Neuronal stem cell (in vitro differentiated cells): ENCODE measurements at regions not wholly inside any gene's neighbourhood (a gene's known extent, or its start where the extent isn't known, plus 50 kb on each side); places are given as distances from the start of the nearest gene placed in this dataset.

ENCODE experiments used
- DNase-seq: peaks from one replicate; pipeline ENCODE4 v3.0.0-alpha.2; 2013; ENCODE audit warnings: low spot score
- H2AFZ ChIP-seq: one replicate; pipeline ENCODE4 v1.6.1; 2013; ENCODE audit warnings: mild to moderate bottlenecking, low read length, inconsistent platforms
- H2AK5ac ChIP-seq: 2 replicates; pipeline ENCODE4 v1.6.1; 2013; ENCODE audit warnings: low read depth, mild to moderate bottlenecking, inconsistent platforms, low read length, moderate library complexity, mixed read lengths
- H2BK120ac ChIP-seq: 2 replicates; pipeline ENCODE4 v1.6.1; 2013; ENCODE audit warnings: low read depth, mild to moderate bottlenecking, inconsistent platforms, low read length, moderate library complexity, mixed read lengths
- H2BK12ac ChIP-seq: one replicate; pipeline ENCODE4 v1.6.1; 2013; ENCODE audit warnings: low read length, inconsistent platforms
- H2BK15ac ChIP-seq: 2 replicates; pipeline ENCODE4 v1.6.1; 2013; ENCODE audit warnings: mild to moderate bottlenecking, low read length, inconsistent platforms, mixed read lengths
- H2BK5ac ChIP-seq: one replicate; pipeline ENCODE4 v1.6.1; 2013; ENCODE audit warnings: inconsistent platforms, mild to moderate bottlenecking, low read length, moderate library complexity
- H3K14ac ChIP-seq: one replicate; pipeline ENCODE4 v1.6.1; 2013; ENCODE audit warnings: low read length, inconsistent platforms
- H3K18ac ChIP-seq: 2 replicates; pipeline ENCODE4 v1.6.1; 2013; ENCODE audit warnings: low read length, inconsistent platforms
- H3K23ac ChIP-seq: 2 replicates; pipeline ENCODE4 v1.6.1; 2013; ENCODE audit warnings: low read depth, mild to moderate bottlenecking, mixed read lengths, low read length, inconsistent platforms; ENCODE audit not compliant: poor library complexity
- H3K27ac ChIP-seq: replicated peaks from 3 replicates; pipeline ENCODE4 v1.5.1; 2013; ENCODE audit warnings: low read length, inconsistent platforms
- H3K27me3 ChIP-seq, 3 experiments: 2 replicates each; pipeline ENCODE4 v1.6.1; 2013; ENCODE audit warnings: low read length in 3 of 3, mild to moderate bottlenecking in 2 of 3, inconsistent platforms in 1 of 3, low read depth in 1 of 3, mixed read lengths in 1 of 3, moderate library complexity in 1 of 3; ENCODE audit not compliant: control insufficient read depth in 3 of 3, insufficient read depth in 3 of 3
- H3K36me3 ChIP-seq, 2 donors: replicated peaks in 1 of 2; 2 replicates each; pipeline ENCODE4 v1.6.1; 2013; ENCODE audit warnings: low read length in 2 of 2; ENCODE audit not compliant: control insufficient read depth in 2 of 2, insufficient read depth in 2 of 2
- H3K4ac ChIP-seq: 2 replicates; pipeline ENCODE4 v1.6.1; 2013; ENCODE audit warnings: inconsistent platforms, mild to moderate bottlenecking, low read length, moderate library complexity
- H3K4me1 ChIP-seq, 2 donors: 1 replicate in 1 of 2; 2 replicates in 1 of 2; pipeline ENCODE4 v1.6.1; 2013; ENCODE audit warnings: low read length in 2 of 2, low read depth in 1 of 2; ENCODE audit not compliant: control insufficient read depth in 2 of 2, insufficient read depth in 1 of 2
- H3K4me2 ChIP-seq: one replicate; pipeline ENCODE4 v1.6.1; 2013; ENCODE audit warnings: mild to moderate bottlenecking, low read length, inconsistent platforms; ENCODE audit not compliant: insufficient read depth, poor library complexity, severe bottlenecking
- H3K4me3 ChIP-seq, 2 donors: 2 replicates each; pipeline ENCODE4 v1.5.1; 2013; ENCODE audit warnings: low read length in 2 of 2, mild to moderate bottlenecking in 2 of 2, inconsistent platforms in 1 of 2, moderate library complexity in 1 of 2
- H3K79me1 ChIP-seq: one replicate; pipeline ENCODE4 v1.6.1; 2013; ENCODE audit warnings: low read depth, mild to moderate bottlenecking, inconsistent platforms, low read length, moderate library complexity
- H3K9ac ChIP-seq: one replicate; pipeline ENCODE4 v1.6.1; 2013; ENCODE audit warnings: mild to moderate bottlenecking, low read depth, low read length, inconsistent platforms; ENCODE audit not compliant: poor library complexity
- H3K9me3 ChIP-seq, 2 donors: replicated peaks in 1 of 2; 2 replicates each; pipeline versions ENCODE3 to v1.6.1; 2013; ENCODE audit warnings: low read length in 2 of 2, mild to moderate bottlenecking in 2 of 2, inconsistent platforms in 1 of 2, low read depth in 1 of 2, mixed read lengths in 1 of 2, moderate library complexity in 1 of 2; ENCODE audit not compliant: control insufficient read depth in 2 of 2, insufficient read depth in 1 of 2
- H4K8ac ChIP-seq: one replicate; pipeline ENCODE4 v1.6.1; 2013; ENCODE audit warnings: low read depth, mild to moderate bottlenecking, inconsistent platforms, low read length, moderate library complexity
- H4K91ac ChIP-seq: one replicate; pipeline ENCODE4 v1.6.1; 2013; ENCODE audit warnings: low read length, low read depth, mild to moderate bottlenecking, inconsistent platforms; ENCODE audit not compliant: poor library complexity
- WGBS, 2 donors: extraction: QIAGEN DNeasy Blood & Tissue Kit; methylation state at CpG; one replicate each; pipeline ENCODE4 v1.1.7; 2013; ENCODE audit warnings: missing lambda C conversion rate in 2 of 2, mixed read lengths in 1 of 2; ENCODE audit not compliant: insufficient read length in 2 of 2, insufficient replicate concordance in 1 of 2; ENCODE audit errors: extremely low coverage in 2 of 2; 5-methylcytosine and 5-hydroxymethylcytosine counted together

DNA sequence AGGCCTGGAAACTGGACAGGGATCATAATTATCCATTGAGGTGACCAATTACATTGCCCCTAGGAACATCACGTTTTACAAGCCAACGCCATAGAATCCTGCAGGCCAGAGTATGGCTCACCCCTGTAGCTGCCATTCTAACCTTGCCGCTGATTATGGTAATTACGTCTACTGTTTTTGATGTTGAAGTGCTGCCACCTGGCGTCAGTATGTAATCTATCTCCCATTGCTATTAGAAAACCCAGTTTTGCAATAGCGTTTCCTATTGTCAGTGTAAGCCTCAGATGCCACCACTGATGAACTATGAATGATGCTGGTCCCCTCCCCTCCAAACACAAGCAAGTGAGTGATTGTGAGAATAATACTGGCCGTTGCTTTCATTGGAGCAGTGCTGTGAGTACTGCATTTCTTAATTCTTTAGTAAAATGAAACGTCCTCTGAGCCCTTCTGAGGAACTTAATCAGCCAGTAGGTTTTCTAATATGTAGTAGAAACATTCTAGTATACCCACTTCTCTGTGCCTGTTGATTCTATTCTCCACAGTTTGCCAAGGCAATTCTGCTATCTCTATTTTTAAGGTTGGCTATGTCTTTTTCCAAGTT lies 100.5 kb upstream of the NMUR2 start:
- Histone ChIP-seq H3K9me3 (no peaks in the 10 kb centered on the region), H3K18ac (no peak overlapping the region), H2AFZ (no peak overlapping the region), H3K36me3 (no peaks in the 10 kb centered on the region), H3K9ac (no peak overlapping the region), H2BK5ac (no peak overlapping the region), H2BK15ac (no peak overlapping the region), H2BK12ac (no peak overlapping the region), H2AK5ac (no peak overlapping the region), H2BK120ac (no peak overlapping the region), H4K8ac (no peak overlapping the region), H3K4ac (no peak overlapping the region), H3K79me1 (no peaks in the 10 kb centered on the region), H4K91ac (no peak overlapping the region), H3K14ac (no peak overlapping the region), H3K27me3 (peaks cover 0 to under 1% (median 0%) of the 10 kb centered on the region in 3 experiments), H3K4me3 (no peak overlapping the region), H3K4me2 (no peak overlapping the region), H3K4me1 (no peaks in the 10 kb centered on the region), H3K27ac (no peak overlapping the region), H3K23ac (no peak overlapping the region)
- peak; percentile 56 for DNase-seq
- WGBS, 2 donors: no CpG with 5 or more reads among the region's 8 CpGs

DNA sequence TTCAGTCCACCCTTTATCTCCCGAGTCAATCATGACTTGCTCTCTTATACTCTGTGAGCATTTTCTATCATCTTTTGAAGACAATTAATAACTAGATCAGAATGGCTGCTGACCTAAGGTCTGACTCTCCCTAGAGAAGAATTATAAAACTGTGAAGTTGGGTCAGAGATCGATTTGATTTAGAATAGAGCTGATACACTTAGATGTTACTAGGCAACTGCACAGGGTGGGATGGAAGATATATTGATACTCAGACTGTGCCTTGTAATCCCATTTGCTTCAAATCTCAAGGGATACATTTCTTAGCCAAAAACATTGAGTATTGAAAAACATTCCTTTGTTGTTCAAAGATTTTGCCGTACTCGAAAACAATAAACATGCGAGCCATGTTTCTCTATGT lies 106.0 kb upstream of the NMUR2 start:
- H3K4me2 ChIP-seq: no peak overlapping the region
- H2BK5ac ChIP-seq: no peak overlapping the region
- H3K9ac ChIP-seq: no peak overlapping the region
- H3K18ac ChIP-seq: no peak overlapping the region
- WGBS, 2 donors: no CpG with 5 or more reads among the region's 5 CpGs
- no peak for DNase-seq
- H2BK120ac ChIP-seq: no peak overlapping the region
- H3K4me3 ChIP-seq: no peak overlapping the region
- no peaks in the 10 kb centered on the region for H3K4me1 ChIP-seq
- no peak overlapping the region for H2BK15ac ChIP-seq
- no peak overlapping the region for H3K14ac ChIP-seq
- no peak overlapping the region for H3K4ac ChIP-seq
- H3K27me3 ChIP-seq: peaks cover 0 to 3% (median 0%) of the 10 kb centered on the region in 3 experiments
- H3K36me3 ChIP-seq: no peaks in the 10 kb centered on the region
- no peak overlapping the region for H2BK12ac ChIP-seq
- H4K8ac ChIP-seq: no peak overlapping the region
- no peak overlapping the region for H4K91ac ChIP-seq
- no peaks in the 10 kb centered on the region for H3K9me3 ChIP-seq
- H3K79me1 ChIP-seq: no peaks in the 10 kb centered on the region
- H2AK5ac ChIP-seq: no peak overlapping the region
- H3K23ac ChIP-seq: no peak overlapping the region
- H2AFZ ChIP-seq: no peak overlapping the region
- no peak overlapping the region for H3K27ac ChIP-seq

GRCh38 chr5:152511531-152512132 lies 106.6 kb upstream of the NMUR2 start:
- Histone ChIP-seq H3K79me1 (no peaks in the 10 kb centered on the region), H2BK12ac (no peak overlapping the region), H3K27me3 (peaks cover 0 to 3% (median 0%) of the 10 kb centered on the region in 3 experiments), H3K23ac (no peak overlapping the region), H4K8ac (no peak overlapping the region), H2AFZ (no peak overlapping the region), H3K36me3 (no peaks in the 10 kb centered on the region), H3K4ac (no peak overlapping the region), H3K4me3 (no peak overlapping the region), H3K14ac (no peak overlapping the region), H2BK120ac (no peak overlapping the region), H2AK5ac (no peak overlapping the region), H3K9ac (no peak overlapping the region), H3K18ac (no peak overlapping the region), H2BK15ac (no peak overlapping the region), H3K4me2 (no peak overlapping the region), H3K27ac (no peak overlapping the region), H3K4me1 (no peaks in the 10 kb centered on the region), H3K9me3 (no peaks in the 10 kb centered on the region), H4K91ac (no peak overlapping the region), H2BK5ac (no peak overlapping the region)
- DNase-seq: peak; percentile 63
- no CpG with 5 or more reads among the region's 7 CpGs for WGBS, 2 donors

GRCh38 chr5:152514827-152515397 lies 109.8 kb upstream of the NMUR2 start:
- Histone ChIP-seq H3K36me3 (no peaks in the 10 kb centered on the region), H3K27me3 (peaks cover 0 to 3% (median 0%) of the 10 kb centered on the region in 3 experiments), H3K4me2 (no peak overlapping the region), H4K91ac (no peak overlapping the region), H3K23ac (no peak overlapping the region), H3K4ac (no peak overlapping the region), H3K79me1 (no peaks in the 10 kb centered on the region), H2BK15ac (no peak overlapping the region), H2BK5ac (no peak overlapping the region), H3K18ac (no peak overlapping the region), H3K9me3 (no peaks in the 10 kb centered on the region), H2BK12ac (no peak overlapping the region), H4K8ac (no peak overlapping the region), H3K4me1 (no peaks in the 10 kb centered on the region), H3K9ac (no peak overlapping the region), H3K14ac (no peak overlapping the region), H3K27ac (no peak overlapping the region), H2AK5ac (no peak overlapping the region), H2BK120ac (no peak overlapping the region), H2AFZ (no peak overlapping the region), H3K4me3 (no peak overlapping the region)
- DNase-seq: no peak
- no CpG with 5 or more reads among the region's 2 CpGs for WGBS, 2 donors
